Vagina (tissue), 2 donors: ENCODE measurements at regions not wholly inside any gene's neighbourhood (a gene's known extent, or its start where the extent isn't known, plus 50 kb on each side); places are given as distances from the start of the nearest gene placed in this dataset.
A peak's percentile ranks its signal among the peaks of the same experiment; 100 is the strongest.

Experiments
- CTCF ChIP-seq, 3 experiments: fragments of 450-650 bp in 2 of 3; fragments of 200-600 bp in 1 of 3; sonication (generic) in 1 of 3; IDR thresholded peaks; one replicate each; pipeline ENCODE4 v1.5.1; 2017 to 2019; ENCODE audit warnings: antibody characterized with exemption in 3 of 3, mild to moderate bottlenecking in 2 of 3, moderate library complexity in 2 of 3
- POLR2AphosphoS5 ChIP-seq, 2 donors: sonication (generic); formaldehyde crosslinking; IDR thresholded peaks; one replicate each; pipeline ENCODE4 v1.9.0; 2017; ENCODE audit warnings: antibody characterized with exemption in 2 of 2, mild to moderate bottlenecking in 2 of 2, low read depth in 1 of 2; ENCODE audit not compliant: insufficient read depth in 1 of 2

DNA sequence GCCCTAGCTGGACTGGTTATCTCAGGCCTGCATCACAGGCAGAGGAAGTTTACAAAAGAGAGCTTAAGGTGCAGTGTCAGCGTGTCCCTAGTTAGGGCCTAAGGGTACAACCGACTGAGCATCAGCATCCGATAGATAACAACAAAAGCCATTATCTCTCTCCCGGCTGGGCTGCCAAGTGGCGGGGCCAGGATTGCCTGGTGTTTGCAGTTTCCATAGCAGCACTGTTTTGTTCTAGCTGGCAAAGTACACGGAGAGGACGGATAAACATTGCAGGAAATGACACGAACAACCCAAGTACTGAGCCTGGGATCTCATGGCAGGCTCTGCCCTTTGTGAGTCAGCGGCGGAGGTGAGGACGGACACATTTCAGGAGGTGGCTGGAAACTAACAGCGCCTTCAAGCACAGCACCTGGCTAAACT, 104.7 kb upstream of the NOCT start:
- peak; percentile 57 to 87 for TF ChIP-seq POLR2AphosphoS5 (IDR thresholded peaks at IDR 0.05; ENCODE audit: insufficient read depth in 1 of 2, low read depth in 1 of 2)
- no peak for TF ChIP-seq CTCF (IDR thresholded peaks at IDR 0.05)
